Mammary epithelial cell (primary cell): ENCODE measurements at regions not wholly inside any gene's neighbourhood (a gene's known extent, or its start where the extent isn't known, plus 50 kb on each side); places are given as distances from the start of the nearest gene placed in this dataset.
A peak's percentile ranks its signal among the peaks of the same experiment; 100 is the strongest.

Source experiments
- CTCF ChIP-seq, 2 donors: IDR thresholded peaks in 1 of 2; conservative IDR thresholded peaks in 1 of 2; 2 replicates each; pipeline ENCODE4 v1.5.1; 2011 to 2012; ENCODE audit warnings: inconsistent platforms in 2 of 2, low read length in 2 of 2, mild to moderate bottlenecking in 2 of 2, control low read depth in 1 of 2, low read depth in 1 of 2; ENCODE audit not compliant: insufficient read depth in 1 of 2; ENCODE audit errors: extremely low read depth in 1 of 2
- EZH2 ChIP-seq: IDR thresholded peaks from 2 replicates; pipeline ENCODE4 v1.6.1; 2012; ENCODE audit warnings: low read length, inconsistent platforms, borderline replicate concordance

DNA sequence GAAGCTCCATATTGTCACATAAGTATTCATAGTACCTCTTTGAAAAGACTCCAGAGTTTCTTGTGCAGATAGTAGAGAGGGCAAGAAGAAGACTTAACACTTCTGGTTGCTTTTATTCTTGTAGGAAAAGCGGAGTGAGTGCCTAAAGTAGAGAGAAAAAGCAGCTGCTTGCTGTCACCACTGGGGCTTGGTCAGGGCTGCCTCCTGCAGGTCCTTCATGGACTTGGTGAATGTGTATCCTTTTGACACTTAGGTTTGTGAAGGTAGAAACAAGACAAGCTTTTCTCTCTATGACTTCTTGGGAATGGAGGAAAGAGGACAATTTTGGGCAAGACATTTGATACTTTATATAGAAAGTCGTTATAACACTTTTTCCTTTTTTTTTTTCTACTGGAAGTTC lies 312.8 kb upstream of the FANCL start:
- TF ChIP-seq CTCF (conservative IDR thresholded peaks at IDR 0.05 in 1 of 2, IDR thresholded peaks at IDR 0.05 in 1 of 2; ENCODE audit: extremely low read depth in 1 of 2, insufficient read depth in 1 of 2, low read depth in 1 of 2, low read length in 2 of 2) (peak; percentile 14 to 49), EZH2 (no peak)
